ENCODE measurements at regions not wholly inside any gene's neighbourhood (a gene's known extent, or its start where the extent isn't known, plus 50 kb on each side); places are given as distances from the start of the nearest gene placed in this dataset.

DNA sequence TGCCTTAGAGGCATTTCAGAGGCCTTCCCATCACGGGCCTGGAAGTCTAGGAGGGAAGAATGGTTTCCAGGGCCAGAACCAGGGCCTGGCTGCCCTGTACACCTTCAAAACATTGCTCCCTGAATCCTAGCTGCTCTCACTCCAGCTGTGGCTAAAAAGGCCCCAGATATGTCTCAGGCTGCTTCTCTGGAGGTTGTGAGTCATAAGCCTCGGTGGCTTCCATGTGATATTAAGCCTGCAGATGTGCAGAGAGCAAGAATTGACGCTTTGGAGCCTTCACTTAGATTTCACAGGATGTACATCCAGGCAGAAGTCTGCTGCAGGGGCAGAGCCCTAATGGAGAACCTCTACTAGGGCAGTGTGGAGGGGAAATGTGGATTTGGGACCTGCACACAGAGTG lies 502.5 kb downstream of the GRXCR1 start:
- H3K4me2 ChIP-seq: no peak overlapping the region
- H4K20me1 ChIP-seq (ENCODE audit: insufficient read depth, poor library complexity, severe bottlenecking): no peaks in the 10 kb centered on the region
- no peak for DNase-seq (ENCODE audit: low spot score)
- no peak overlapping the region for H3K4me3 ChIP-seq
- no peaks in the 10 kb centered on the region for H3K79me2 ChIP-seq
- no peaks in the 10 kb centered on the region for H3K36me3 ChIP-seq (replicated peaks; ENCODE audit: insufficient read depth, low read depth)
- no peaks in the 10 kb centered on the region for H3K9me3 ChIP-seq (ENCODE audit: low read depth)
- no peak overlapping the region for H2AFZ ChIP-seq
- WGBS (ENCODE audit: low lambda C conversion rate, missing lambda C conversion rate): 71% methylated on average over 3 of the region's 3 CpGs
- no peak for TF ChIP-seq CTCF (IDR thresholded peaks at IDR 0.05; ENCODE audit: poor library complexity)
- no peak for TF ChIP-seq EZH2 (IDR thresholded peaks at IDR 0.05; ENCODE audit: borderline replicate concordance)
- no peak for TF ChIP-seq EZH2phosphoT487 (IDR thresholded peaks at IDR 0.05; ENCODE audit: low read depth, severe bottlenecking, unreplicated experiment)
- no peaks in the 10 kb centered on the region for H3K4me1 ChIP-seq (ENCODE audit: insufficient read depth)
- no peaks in the 10 kb centered on the region for H3K9me2 ChIP-seq (replicated peaks; ENCODE audit: insufficient read depth)
- no peaks in the 10 kb centered on the region for H3K27me3 ChIP-seq
- no peak overlapping the region for H3K27ac ChIP-seq

DNA sequence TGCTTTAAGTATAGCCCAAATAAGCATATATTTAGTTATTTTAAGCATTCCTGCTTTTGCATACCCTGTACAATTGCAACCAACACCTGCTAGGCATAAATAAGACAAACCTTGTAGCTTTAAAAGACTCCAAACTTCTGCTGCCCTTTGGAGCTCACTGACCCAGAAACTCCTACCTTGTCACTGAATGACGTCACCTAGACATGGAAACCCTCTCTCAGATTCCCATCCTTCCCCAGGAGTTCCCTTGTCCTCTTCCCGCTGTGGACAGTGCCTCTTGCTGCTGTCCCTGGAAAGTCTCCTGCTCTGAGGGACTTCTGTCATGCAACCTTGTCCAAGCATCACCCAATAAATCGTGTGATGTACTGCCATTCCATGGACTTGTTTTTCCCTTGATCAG lies 507.2 kb downstream of the GRXCR1 start:
- Histone ChIP-seq H3K27ac (no peak overlapping the region), H3K9me3 (ENCODE audit: low read depth) (no peaks in the 10 kb centered on the region), H3K27me3 (no peaks in the 10 kb centered on the region), H4K20me1 (ENCODE audit: insufficient read depth, poor library complexity, severe bottlenecking) (no peaks in the 10 kb centered on the region), H3K4me2 (no peak overlapping the region), H3K4me3 (no peak overlapping the region), H2AFZ (no peak overlapping the region), H3K36me3 (replicated peaks; ENCODE audit: insufficient read depth, low read depth) (no peaks in the 10 kb centered on the region), H3K9me2 (replicated peaks; ENCODE audit: insufficient read depth) (no peaks in the 10 kb centered on the region), H3K4me1 (ENCODE audit: insufficient read depth) (no peaks in the 10 kb centered on the region), H3K79me2 (no peaks in the 10 kb centered on the region)
- DNase-seq (ENCODE audit: low spot score): no peak
- TF ChIP-seq CTCF (IDR thresholded peaks at IDR 0.05; ENCODE audit: poor library complexity) (no peak), EZH2phosphoT487 (IDR thresholded peaks at IDR 0.05; ENCODE audit: low read depth, severe bottlenecking, unreplicated experiment) (no peak), EZH2 (IDR thresholded peaks at IDR 0.05; ENCODE audit: borderline replicate concordance) (no peak)
- WGBS (ENCODE audit: low lambda C conversion rate, missing lambda C conversion rate): 87% methylated on average over 3 of the region's 3 CpGs

DNA sequence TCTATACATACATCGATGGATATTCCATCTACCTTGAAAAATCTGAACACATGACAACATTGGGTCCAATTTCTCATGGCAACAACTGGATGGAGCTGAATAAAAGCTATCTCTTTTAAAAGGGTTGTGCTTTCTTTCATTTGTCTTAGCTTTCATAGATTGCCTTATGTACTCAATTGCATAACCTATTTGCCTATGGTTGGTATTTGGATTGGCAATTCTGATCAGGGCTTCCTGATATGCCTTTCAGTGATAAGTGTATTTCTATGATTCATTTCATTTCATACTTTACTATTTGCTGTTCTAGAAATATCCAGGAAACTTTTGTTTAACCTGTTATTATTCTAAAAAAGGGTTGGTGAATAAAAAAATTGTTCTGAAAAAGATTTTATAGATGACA lies 509.9 kb downstream of the GRXCR1 start:
- Histone ChIP-seq H3K4me3 (no peak overlapping the region), H2AFZ (no peak overlapping the region), H3K79me2 (no peaks in the 10 kb centered on the region), H3K36me3 (replicated peaks; ENCODE audit: insufficient read depth, low read depth) (no peaks in the 10 kb centered on the region), H3K9me3 (ENCODE audit: low read depth) (no peaks in the 10 kb centered on the region), H4K20me1 (ENCODE audit: insufficient read depth, poor library complexity, severe bottlenecking) (no peaks in the 10 kb centered on the region), H3K4me1 (ENCODE audit: insufficient read depth) (no peaks in the 10 kb centered on the region), H3K27ac (no peak overlapping the region), H3K9me2 (replicated peaks; ENCODE audit: insufficient read depth) (no peaks in the 10 kb centered on the region), H3K27me3 (no peaks in the 10 kb centered on the region), H3K4me2 (no peak overlapping the region)
- 93% methylated on average over 1 of the region's 1 CpG for WGBS (ENCODE audit: low lambda C conversion rate, missing lambda C conversion rate)
- DNase-seq (ENCODE audit: low spot score): no peak
- no peak for TF ChIP-seq EZH2 (IDR thresholded peaks at IDR 0.05; ENCODE audit: borderline replicate concordance)

DNA sequence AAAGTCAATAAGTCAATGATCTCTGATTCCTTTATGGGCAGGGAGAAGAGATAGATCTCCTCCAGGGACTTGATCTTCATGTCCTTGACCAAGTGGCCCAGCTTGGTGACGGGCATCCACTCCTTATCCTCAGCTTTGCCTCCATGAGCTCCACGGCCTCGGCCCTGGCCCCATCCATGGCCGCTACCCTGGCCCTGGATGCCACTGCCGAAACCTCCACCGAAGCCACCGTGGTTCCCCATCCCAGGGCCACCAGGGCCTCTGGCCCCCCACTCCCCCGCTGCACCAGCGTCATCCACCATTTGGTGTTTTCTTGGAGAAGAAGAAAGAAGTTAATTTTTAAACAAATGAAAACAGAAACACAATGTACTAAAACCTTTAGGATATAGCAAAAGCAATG lies 518.1 kb downstream of the GRXCR1 start:
- no peaks in the 10 kb centered on the region for H3K9me3 ChIP-seq (ENCODE audit: low read depth)
- H3K36me3 ChIP-seq (replicated peaks; ENCODE audit: insufficient read depth, low read depth): no peaks in the 10 kb centered on the region
- H4K20me1 ChIP-seq (ENCODE audit: insufficient read depth, poor library complexity, severe bottlenecking): no peaks in the 10 kb centered on the region
- H3K4me1 ChIP-seq (ENCODE audit: insufficient read depth): no peaks in the 10 kb centered on the region
- DNase-seq (ENCODE audit: low spot score): no peak
- WGBS (ENCODE audit: low lambda C conversion rate, missing lambda C conversion rate): 95% methylated on average over 9 of the region's 9 CpGs
- no peak overlapping the region for H3K27ac ChIP-seq
- H2AFZ ChIP-seq: no peak overlapping the region
- H3K27me3 ChIP-seq: no peaks in the 10 kb centered on the region
- no peaks in the 10 kb centered on the region for H3K79me2 ChIP-seq
- no peaks in the 10 kb centered on the region for H3K9me2 ChIP-seq (replicated peaks; ENCODE audit: insufficient read depth)
- H3K4me3 ChIP-seq: no peak overlapping the region
- H3K4me2 ChIP-seq: no peak overlapping the region
- no peak for TF ChIP-seq CTCF (IDR thresholded peaks at IDR 0.05; ENCODE audit: poor library complexity)
- no peak for TF ChIP-seq EZH2 (IDR thresholded peaks at IDR 0.05; ENCODE audit: borderline replicate concordance)
- TF ChIP-seq EZH2phosphoT487 (IDR thresholded peaks at IDR 0.05; ENCODE audit: low read depth, severe bottlenecking, unreplicated experiment): no peak
